ENCODE measurements at regions not wholly inside any gene's neighbourhood (a gene's known extent, or its start where the extent isn't known, plus 50 kb on each side); places are given as distances from the start of the nearest gene placed in this dataset.

DNA sequence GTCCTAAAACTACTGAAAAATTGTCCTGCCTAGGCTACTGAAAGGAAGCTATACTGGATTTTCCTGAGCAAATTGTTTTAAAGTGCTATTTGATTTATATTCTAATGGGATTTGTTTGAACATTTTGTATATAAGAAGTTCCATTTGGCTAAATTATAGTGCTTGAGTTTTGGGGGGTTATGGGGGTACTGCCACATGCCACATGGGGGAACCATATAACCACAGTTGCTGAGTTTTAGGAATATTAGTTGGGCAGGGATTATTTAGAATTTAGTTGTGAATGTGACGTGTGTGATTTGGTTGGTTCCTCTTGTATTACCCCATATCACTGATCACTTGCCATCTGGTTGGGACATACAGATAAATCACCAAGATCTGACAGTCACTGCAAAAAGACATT, 224.5 kb upstream of the TAPT1 start:
- in situ Hi-C loops (cut with MboI; ENCODE audit: low sequenced_read_pairs, unreplicated experiment) = no loop called here
- TF ChIP-seq, protein P1, sequence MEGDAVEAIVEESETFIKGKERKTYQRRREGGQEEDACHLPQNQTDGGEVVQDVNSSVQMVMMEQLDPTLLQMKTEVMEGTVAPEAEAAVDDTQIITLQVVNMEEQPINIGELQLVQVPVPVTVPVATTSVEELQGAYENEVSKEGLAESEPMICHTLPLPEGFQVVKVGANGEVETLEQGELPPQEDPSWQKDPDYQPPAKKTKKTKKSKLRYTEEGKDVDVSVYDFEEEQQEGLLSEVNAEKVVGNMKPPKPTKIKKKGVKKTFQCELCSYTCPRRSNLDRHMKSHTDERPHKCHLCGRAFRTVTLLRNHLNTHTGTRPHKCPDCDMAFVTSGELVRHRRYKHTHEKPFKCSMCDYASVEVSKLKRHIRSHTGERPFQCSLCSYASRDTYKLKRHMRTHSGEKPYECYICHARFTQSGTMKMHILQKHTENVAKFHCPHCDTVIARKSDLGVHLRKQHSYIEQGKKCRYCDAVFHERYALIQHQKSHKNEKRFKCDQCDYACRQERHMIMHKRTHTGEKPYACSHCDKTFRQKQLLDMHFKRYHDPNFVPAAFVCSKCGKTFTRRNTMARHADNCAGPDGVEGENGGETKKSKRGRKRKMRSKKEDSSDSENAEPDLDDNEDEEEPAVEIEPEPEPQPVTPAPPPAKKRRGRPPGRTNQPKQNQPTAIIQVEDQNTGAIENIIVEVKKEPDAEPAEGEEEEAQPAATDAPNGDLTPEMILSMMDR (IDR thresholded peaks at IDR 0.05; ENCODE audit: borderline replicate concordance, control extremely low read depth, extremely low read depth, insufficient read depth, missing control alignments) = no peak
- no peak for DNase-seq (ENCODE audit: low spot score)

DNA sequence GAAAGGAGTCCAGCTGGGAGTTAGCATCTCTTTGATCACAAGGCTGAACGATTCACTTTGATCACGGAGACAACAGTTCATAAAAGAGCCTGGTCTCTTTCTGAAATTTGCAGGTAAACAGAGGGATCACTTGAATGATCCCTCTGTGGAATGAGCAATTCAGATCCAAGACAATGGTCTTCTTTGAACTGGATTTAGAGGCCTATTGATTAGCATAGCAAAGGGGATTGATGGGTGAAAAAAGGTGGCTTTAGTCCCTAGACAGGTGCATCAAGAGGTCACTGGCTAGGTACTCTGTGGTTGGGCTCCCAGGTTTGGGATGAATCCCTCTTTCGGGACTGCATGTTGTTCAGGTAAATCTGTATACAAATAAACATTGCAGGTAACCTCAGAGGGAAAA, 223.8 kb upstream of the TAPT1 start:
- in situ Hi-C loops (cut with MboI; ENCODE audit: low sequenced_read_pairs, unreplicated experiment) = no loop called here
- DNase-seq (ENCODE audit: low spot score) = no peak
- TF ChIP-seq, protein P1 (IDR thresholded peaks at IDR 0.05; ENCODE audit: borderline replicate concordance, control extremely low read depth, extremely low read depth, insufficient read depth, missing control alignments) = no peak

DNA sequence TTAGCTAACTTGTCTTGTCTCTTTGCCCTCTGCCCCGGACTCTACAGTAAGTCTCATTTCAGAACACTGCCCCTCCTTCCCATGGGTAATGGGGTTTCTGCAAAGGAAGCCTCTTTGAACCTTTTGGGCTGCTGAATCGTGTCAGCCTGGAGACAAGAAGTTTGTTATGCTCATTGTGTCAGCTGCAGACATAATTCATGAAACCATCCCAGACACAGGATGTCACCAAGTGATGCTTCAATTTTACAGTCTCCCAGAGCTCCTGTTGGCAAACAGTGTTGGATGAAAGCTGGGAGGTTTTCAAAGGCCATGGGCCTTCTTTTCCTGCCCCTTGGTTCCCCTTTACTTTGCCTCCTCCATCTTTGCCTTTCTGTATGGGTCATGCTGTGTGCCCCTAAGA, 223.1 kb upstream of the TAPT1 start:
- TF ChIP-seq, protein P1 (IDR thresholded peaks at IDR 0.05; ENCODE audit: borderline replicate concordance, control extremely low read depth, extremely low read depth, insufficient read depth, missing control alignments) = no peak

DNA sequence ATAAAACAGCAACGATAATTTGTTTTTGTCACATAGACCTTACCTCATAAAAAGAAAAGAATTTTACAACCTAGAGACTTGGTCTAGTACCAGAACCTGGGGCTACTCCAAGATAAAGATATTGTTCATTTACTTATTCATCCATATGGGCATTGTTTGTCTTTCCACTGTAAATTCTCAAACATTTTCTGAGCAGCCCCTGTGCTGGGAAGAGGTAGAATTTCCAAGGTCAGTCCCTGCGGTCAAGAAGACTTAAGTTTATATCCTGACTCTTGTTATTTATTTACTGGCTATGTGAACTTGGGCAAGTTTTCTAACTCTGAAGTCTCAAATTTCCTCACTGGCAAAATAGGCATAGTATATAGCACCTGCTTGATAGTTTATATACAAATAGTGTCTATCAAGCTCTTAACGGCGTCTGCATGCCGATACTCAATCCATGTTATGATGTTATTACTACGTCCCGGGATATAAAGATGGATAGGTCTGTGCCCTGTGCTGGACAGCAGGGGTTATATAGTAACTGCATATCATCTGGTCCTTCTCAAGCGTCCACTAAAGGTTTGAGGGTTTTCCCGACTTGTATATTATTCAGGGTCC, 222.1 kb upstream of the TAPT1 start:
- DNase-seq (ENCODE audit: low spot score) = no peak
- in situ Hi-C loops (cut with MboI; ENCODE audit: low sequenced_read_pairs, unreplicated experiment) = loop anchor here (25.0 kb wide), 1 partner anchor 411 kb away; no protein-coding TSS in a partner anchor
- TF ChIP-seq, protein P1 (IDR thresholded peaks at IDR 0.05; ENCODE audit: borderline replicate concordance, control extremely low read depth, extremely low read depth, insufficient read depth, missing control alignments) = no peak

More for the DNA sequence above, 223.1 kb upstream of the TAPT1 start:
- DNase-seq (ENCODE audit: low spot score) = no peak
- in situ Hi-C loops (cut with MboI; ENCODE audit: low sequenced_read_pairs, unreplicated experiment) = loop anchor here (25.0 kb wide), 1 partner anchor 412 kb away; no protein-coding TSS in a partner anchor

DNA sequence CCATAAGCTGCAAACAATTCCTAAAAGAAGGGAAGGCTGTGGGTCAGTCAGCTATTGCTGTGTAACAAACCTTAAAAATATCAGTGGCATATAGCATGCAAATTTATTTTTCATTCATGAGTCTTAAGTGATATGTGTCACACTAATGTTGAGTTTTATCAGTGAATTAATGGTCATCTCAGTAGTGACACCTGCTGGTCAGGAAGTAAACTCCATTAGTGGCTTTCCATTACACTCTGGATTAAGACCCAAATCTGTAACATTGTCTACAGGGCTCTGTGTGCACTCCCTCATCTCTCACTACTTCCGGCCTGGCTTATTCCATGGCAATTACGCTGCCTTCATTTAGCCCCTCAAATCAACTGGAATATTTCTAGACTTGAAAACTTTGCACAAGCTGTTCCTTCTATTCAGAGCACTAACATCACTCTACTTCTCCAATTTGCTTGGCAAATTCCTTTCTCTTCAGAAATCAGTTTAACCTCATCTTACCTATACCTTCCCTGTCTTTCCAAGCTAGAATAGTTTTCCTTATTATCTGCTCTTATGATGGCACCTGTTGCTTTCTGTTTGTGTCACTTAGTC, 217.3 kb upstream of the TAPT1 start:
- TF ChIP-seq, protein P1 (IDR thresholded peaks at IDR 0.05; ENCODE audit: borderline replicate concordance, control extremely low read depth, extremely low read depth, insufficient read depth, missing control alignments) = peak; percentile 55
- in situ Hi-C loops (cut with MboI; ENCODE audit: low sequenced_read_pairs, unreplicated experiment) = loop anchor here (25.0 kb wide), 1 partner anchor 406 kb away; no protein-coding TSS in a partner anchor
- peak; percentile 37 for DNase-seq (ENCODE audit: low spot score)

DNA sequence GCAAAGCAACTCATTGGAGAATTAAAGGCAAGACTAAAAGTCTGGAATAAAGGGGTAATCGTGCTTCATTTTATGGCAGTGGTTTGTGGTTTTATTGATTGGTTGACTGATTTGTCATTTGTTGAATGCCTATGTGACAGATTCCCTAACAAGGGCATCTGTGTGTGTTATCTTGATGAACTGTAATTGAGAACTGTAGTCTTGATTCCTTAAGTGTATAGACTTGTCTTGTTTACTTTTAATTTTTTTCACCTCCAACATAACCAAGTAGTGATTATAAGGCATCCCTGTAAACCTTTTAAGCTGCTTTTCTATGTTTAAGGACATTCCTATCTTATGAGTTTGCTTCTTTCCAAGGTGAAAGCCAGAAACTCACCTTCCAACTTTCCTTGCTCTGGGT, 216.0 kb upstream of the TAPT1 start:
- DNase-seq (ENCODE audit: low spot score) = no peak
- TF ChIP-seq, protein P1 (IDR thresholded peaks at IDR 0.05; ENCODE audit: borderline replicate concordance, control extremely low read depth, extremely low read depth, insufficient read depth, missing control alignments) = no peak
- in situ Hi-C loops (cut with MboI; ENCODE audit: low sequenced_read_pairs, unreplicated experiment) = loop anchor here (25.0 kb wide), 1 partner anchor 405 kb away; no protein-coding TSS in a partner anchor

All from GM13976 (cell line).